Activated naive CD4-positive, alpha-beta T cell treated with anti-CD3 and anti-CD28 coated beads for 36 hours (primary cell): ENCODE measurements at regions not wholly inside any gene's neighbourhood (a gene's known extent, or its start where the extent isn't known, plus 50 kb on each side); places are given as distances from the start of the nearest gene placed in this dataset.

Experiments used
- CTCF ChIA-PET: fragments of 350-600 bp; sonication (Branson Sonifier 250); formaldehyde crosslinking; loops from one replicate; lab custom pipeline; 2021; ENCODE audit warnings: antibody characterized with exemption; lab: Charles Lee
- DNase-seq: peaks from one replicate; pipeline ENCODE4 v3.0.0-alpha.2; 2020
- H3K27ac Mint-ChIP-seq: one replicate; pipeline ENCODE4 v1.8.0; 2021; ENCODE audit warnings: mild to moderate bottlenecking, mixed read lengths
- H3K27me3 Mint-ChIP-seq: one replicate; pipeline ENCODE4 v1.8.0; 2021; ENCODE audit warnings: low read depth, mixed read lengths
- H3K36me3 Mint-ChIP-seq: one replicate; pipeline ENCODE4 v1.8.0; 2021; ENCODE audit warnings: low read depth, mixed read lengths
- H3K4me1 Mint-ChIP-seq: one replicate; pipeline ENCODE4 v1.8.0; 2021; ENCODE audit warnings: low read depth, mixed read lengths
- H3K4me3 Mint-ChIP-seq: one replicate; pipeline ENCODE4 v1.8.0; 2021; ENCODE audit warnings: mild to moderate bottlenecking, moderate library complexity, mixed read lengths
- H3K9me3 Mint-ChIP-seq: one replicate; pipeline ENCODE4 v1.8.0; 2021; ENCODE audit warnings: mixed read lengths
- intact Hi-C: fragments of 100-400 bp; cut with micrococcal nuclease; formaldehyde crosslinking; loops from one replicate; pipeline ENCODE4 v1.15.1; 2023

- CTCF ChIA-PET = interaction anchor here (0.8 to 3.8 kb wide), 8 partner anchors 14 to 394 kb away, joined by 3 to 38 read pairs (median 4); no protein-coding TSS in a partner anchor
- Mint-ChIP-seq H3K36me3 (no peaks in the 10 kb centered on the region), H3K27me3 (no peaks in the 10 kb centered on the region), H3K4me1 (peaks cover 29% of the 10 kb centered on the region), H3K27ac (no peak overlapping the region), H3K4me3 (no peak overlapping the region), H3K9me3 (no peaks in the 10 kb centered on the region)
- intact Hi-C loops = loop anchor here (1.0 to 10.0 kb wide), 2 partner anchors 136 to 247 kb away; no protein-coding TSS in a partner anchor
- no peak for DNase-seq
Observed at GRCh38 chr13:44191103-44191502, 182.5 kb upstream of the SERP2 start.

- Mint-ChIP-seq H3K4me1 (peaks cover 35% of the 10 kb centered on the region), H3K9me3 (no peaks in the 10 kb centered on the region), H3K4me3 (no peak overlapping the region), H3K27ac (peak overlapping the region; percentile 20), H3K27me3 (no peaks in the 10 kb centered on the region), H3K36me3 (no peaks in the 10 kb centered on the region)
- intact Hi-C loops = loop anchor here (1.0 to 10.0 kb wide), 2 partner anchors 137 to 247 kb away; no protein-coding TSS in a partner anchor
- CTCF ChIA-PET = interaction anchor here (0.7 to 3.8 kb wide), 10 partner anchors 13 to 394 kb away, joined by 3 to 38 read pairs (median 4); no protein-coding TSS in a partner anchor
- DNase-seq = peak; percentile 59
Observed at GRCh38 chr13:44191504-44192171, 182.0 kb upstream of the SERP2 start.

GRCh38 chr13:44193731-44194130 lies 179.9 kb upstream of the SERP2 start:
- no peak for DNase-seq
- Mint-ChIP-seq H3K27ac (no peak overlapping the region), H3K4me1 (peaks cover 50% of the 10 kb centered on the region), H3K27me3 (no peaks in the 10 kb centered on the region), H3K9me3 (no peaks in the 10 kb centered on the region), H3K4me3 (no peak overlapping the region), H3K36me3 (no peaks in the 10 kb centered on the region)
- intact Hi-C loops = loop anchor here (10.0 kb wide), 1 partner anchor 139 kb away; no protein-coding TSS in a partner anchor
- CTCF ChIA-PET = no interaction called here

- intact Hi-C loops = loop anchor here (5.0 to 10.0 kb wide), 3 partner anchors 140 to 398 kb away; partner anchors contain the start of gene TSC22D1
- CTCF ChIA-PET = no interaction called here
- no peaks in the 10 kb centered on the region for H3K36me3 Mint-ChIP-seq
- H3K27ac Mint-ChIP-seq = no peak overlapping the region
- no peaks in the 10 kb centered on the region for H3K9me3 Mint-ChIP-seq
- DNase-seq = peak; percentile 33
- H3K4me1 Mint-ChIP-seq = peaks cover 50% of the 10 kb centered on the region
- H3K4me3 Mint-ChIP-seq = no peak overlapping the region
- peaks cover 6% of the 10 kb centered on the region for H3K27me3 Mint-ChIP-seq
Observed at GRCh38 chr13:44195245-44195644, 178.4 kb upstream of the SERP2 start.

- Mint-ChIP-seq H3K4me3 (no peak overlapping the region), H3K36me3 (no peaks in the 10 kb centered on the region), H3K9me3 (no peaks in the 10 kb centered on the region), H3K4me1 (peaks cover 49% of the 10 kb centered on the region), H3K27ac (peak overlapping the region; percentile 9), H3K27me3 (peaks cover 6% of the 10 kb centered on the region)
- peak; percentile 35 for DNase-seq
- CTCF ChIA-PET = interaction anchor here (0.7 kb wide), 1 partner anchor 116 kb away, joined by 3 read pairs; no protein-coding TSS in a partner anchor
- intact Hi-C loops = loop anchor here (2.0 to 10.0 kb wide), 5 partner anchors 53 to 399 kb away; partner anchors contain the start of gene TSC22D1
Observed at GRCh38 chr13:44196196-44196751, 177.3 kb upstream of the SERP2 start.

- peak; percentile 65 for DNase-seq
- Mint-ChIP-seq H3K4me1 (peaks cover 36% of the 10 kb centered on the region), H3K36me3 (no peaks in the 10 kb centered on the region), H3K9me3 (no peaks in the 10 kb centered on the region), H3K27me3 (peaks cover 6% of the 10 kb centered on the region), H3K27ac (no peak overlapping the region), H3K4me3 (no peak overlapping the region)
- intact Hi-C loops = loop anchor here (1.0 to 10.0 kb wide), 9 partner anchors 39 to 401 kb away; partner anchors contain the start of gene TSC22D1
- CTCF ChIA-PET = interaction anchor here (0.6 kb wide), 1 partner anchor 20 kb away, joined by 4 read pairs; no protein-coding TSS in a partner anchor
Observed at GRCh38 chr13:44197791-44198770, 175.5 kb upstream of the SERP2 start.

- Mint-ChIP-seq H3K4me3 (no peak overlapping the region), H3K36me3 (no peaks in the 10 kb centered on the region), H3K4me1 (peaks cover 36% of the 10 kb centered on the region), H3K27me3 (peaks cover 7% of the 10 kb centered on the region), H3K9me3 (no peaks in the 10 kb centered on the region), H3K27ac (no peak overlapping the region)
- CTCF ChIA-PET = interaction anchor here (0.6 kb wide), 1 partner anchor 21 kb away, joined by 4 read pairs; no protein-coding TSS in a partner anchor
- no peak for DNase-seq
- intact Hi-C loops = loop anchor here (1.0 to 10.0 kb wide), 7 partner anchors 38 to 402 kb away; partner anchors contain the start of gene TSC22D1
Observed at GRCh38 chr13:44198826-44199225, 174.8 kb upstream of the SERP2 start.

GRCh38 chr13:44199627-44200207 lies 173.9 kb upstream of the SERP2 start:
- intact Hi-C loops = loop anchor here (2.0 to 10.0 kb wide), 6 partner anchors 37 to 402 kb away; partner anchors contain the start of gene TSC22D1

GRCh38 chr13:44206434-44206833 lies 167.2 kb upstream of the SERP2 start:
- DNase-seq = no peak
- Mint-ChIP-seq H3K9me3 (peaks cover 2% of the 10 kb centered on the region), H3K27me3 (peaks cover 8% of the 10 kb centered on the region), H3K4me3 (no peak overlapping the region), H3K4me1 (no peaks in the 10 kb centered on the region), H3K27ac (no peak overlapping the region), H3K36me3 (peaks cover 3% of the 10 kb centered on the region)
- intact Hi-C loops = no loop called here
- CTCF ChIA-PET = interaction anchor here (1.1 kb wide), 1 partner anchor 11 kb away, joined by 3 read pairs; no protein-coding TSS in a partner anchor

More at GRCh38 chr13:44199627-44200207, 173.9 kb upstream of the SERP2 start:
- Mint-ChIP-seq H3K27ac (no peak overlapping the region), H3K27me3 (peaks cover 8% of the 10 kb centered on the region), H3K4me3 (no peak overlapping the region), H3K4me1 (peaks cover 34% of the 10 kb centered on the region), H3K36me3 (no peaks in the 10 kb centered on the region), H3K9me3 (no peaks in the 10 kb centered on the region)
- no peak for DNase-seq
- CTCF ChIA-PET = interaction anchor here (0.6 kb wide), 1 partner anchor 271 kb away, joined by 3 read pairs; no protein-coding TSS in a partner anchor

- intact Hi-C loops = no loop called here
- DNase-seq = no peak
- peaks cover 2% of the 10 kb centered on the region for H3K9me3 Mint-ChIP-seq
- H3K4me1 Mint-ChIP-seq = no peaks in the 10 kb centered on the region
- peaks cover 8% of the 10 kb centered on the region for H3K27me3 Mint-ChIP-seq
- H3K4me3 Mint-ChIP-seq = no peak overlapping the region
- CTCF ChIA-PET = no interaction called here
- peaks cover 3% of the 10 kb centered on the region for H3K36me3 Mint-ChIP-seq
- no peak overlapping the region for H3K27ac Mint-ChIP-seq
Observed at GRCh38 chr13:44207476-44207875, 166.1 kb upstream of the SERP2 start.

GRCh38 chr13:44210525-44210924 lies 163.1 kb upstream of the SERP2 start:
- Mint-ChIP-seq H3K27ac (no peak overlapping the region), H3K36me3 (peaks cover 3% of the 10 kb centered on the region), H3K4me3 (no peak overlapping the region), H3K4me1 (no peaks in the 10 kb centered on the region), H3K9me3 (peaks cover 2% of the 10 kb centered on the region), H3K27me3 (peaks cover 5% of the 10 kb centered on the region)
- intact Hi-C loops = no loop called here
- CTCF ChIA-PET = no interaction called here
- no peak for DNase-seq
